GDM1 (cell line): ENCODE measurements at regions not wholly inside any gene's neighbourhood (a gene's known extent, or its start where the extent isn't known, plus 50 kb on each side); places are given as distances from the start of the nearest gene placed in this dataset.

Source experiments
- DNase-seq: peaks from one replicate; lab custom pipeline; 2025; lab: John Stamatoyannopoulos, UW

- peak; percentile 33 for DNase-seq
Observed at GRCh38 chr4:18075823-18076433, 54.4 kb upstream of the LCORL start.

DNA sequence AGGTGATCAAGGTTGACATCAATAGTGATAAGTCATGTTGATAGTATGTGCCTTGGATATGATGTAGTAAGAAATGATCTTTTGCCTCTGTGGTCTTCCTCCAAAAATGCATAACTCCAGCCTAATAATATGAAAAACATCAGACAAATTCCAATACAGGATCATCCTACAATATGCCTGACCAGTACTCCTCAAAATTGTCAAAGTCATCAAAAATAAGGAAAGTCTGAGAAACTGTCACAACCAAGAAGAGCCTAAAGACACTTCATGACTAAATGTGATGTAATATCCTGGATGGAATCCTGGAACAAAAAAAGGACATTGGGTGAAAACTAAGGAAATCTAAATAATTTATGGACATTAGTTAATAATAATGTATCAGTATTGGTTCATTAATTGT lies 50.3 kb upstream of the LCORL start:
- DNase-seq, result no peak
